HG02840 (cell line): ENCODE measurements at regions not wholly inside any gene's neighbourhood (a gene's known extent, or its start where the extent isn't known, plus 50 kb on each side); places are given as distances from the start of the nearest gene placed in this dataset.
"Not testable (repeated sequence)": the region's sequence is repeated elsewhere in the genome, so short reads cannot be mapped to it uniquely, and the experiment has no call there.

ENCODE experiments used
- ATAC-seq: cut with Tn5 transposase; IDR thresholded peaks from one replicate; pipeline ENCODE4 v1.9.1; 2021; ENCODE audit warnings: mild to moderate bottlenecking, moderate library complexity, moderate number of reproducible peaks; ENCODE audit not compliant: unreplicated experiment, low FRiP score

- no peak for ATAC-seq
Observed at GRCh38 chr4:126737899-126738526, 894.7 kb upstream of the INTU start.

- no peak for ATAC-seq
Observed at GRCh38 chr4:126738527-126738923, 894.2 kb upstream of the INTU start.

- no peak for ATAC-seq
Observed at GRCh38 chr4:126738926-126739325, 893.8 kb upstream of the INTU start.

GRCh38 chr4:126740687-126741086, 892.1 kb upstream of the INTU start:
- ATAC-seq = no peak

- ATAC-seq = no peak
Observed at GRCh38 chr4:126742048-126742447, 890.7 kb upstream of the INTU start.

- ATAC-seq = no peak
Observed at GRCh38 chr4:126742885-126743284, 889.9 kb upstream of the INTU start.

GRCh38 chr4:126748736-126749135, 884.0 kb upstream of the INTU start:
- no peak for ATAC-seq

GRCh38 chr4:126750723-126751122, 882.0 kb upstream of the INTU start:
- no peak for ATAC-seq

GRCh38 chr4:126752126-126752525, 880.6 kb upstream of the INTU start:
- ATAC-seq = no peak

GRCh38 chr4:126752702-126753101, 880.1 kb upstream of the INTU start:
- ATAC-seq = no peak

GRCh38 chr4:126753592-126753991, 879.2 kb upstream of the INTU start:
- ATAC-seq = no peak

GRCh38 chr4:126755506-126755905, 877.3 kb upstream of the INTU start:
- ATAC-seq = no peak

- no peak for ATAC-seq
Observed at GRCh38 chr4:126756050-126756829, 876.5 kb upstream of the INTU start.

- no peak for ATAC-seq
Observed at GRCh38 chr4:126757219-126757618, 875.5 kb upstream of the INTU start.

- no peak for ATAC-seq
Observed at GRCh38 chr4:126758493-126758892, 874.3 kb upstream of the INTU start.

GRCh38 chr4:126761947-126762662, 870.7 kb upstream of the INTU start:
- no peak for ATAC-seq

- ATAC-seq = no peak
Observed at GRCh38 chr4:126762663-126763247, 870.0 kb upstream of the INTU start.

- ATAC-seq = no peak
Observed at GRCh38 chr4:126766241-126766640, 866.5 kb upstream of the INTU start.

GRCh38 chr4:126768338-126768737, 864.4 kb upstream of the INTU start:
- no peak for ATAC-seq

- not testable (repeated sequence) for ATAC-seq
Observed at GRCh38 chr4:126770811-126771553, 861.8 kb upstream of the INTU start.
